H9 (cell line): ENCODE measurements at regions not wholly inside any gene's neighbourhood (a gene's known extent, or its start where the extent isn't known, plus 50 kb on each side); places are given as distances from the start of the nearest gene placed in this dataset.
A peak's percentile ranks its signal among the peaks of the same experiment; 100 is the strongest.
"Not testable (repeated sequence)": the region's sequence is repeated elsewhere in the genome, so short reads cannot be mapped to it uniquely, and the experiment has no call there.

Experiments used
- DNase-seq: peaks from one replicate; pipeline ENCODE4 v3.0.0-alpha.2; 2017
- H2AFZ ChIP-seq: one replicate; pipeline ENCODE4 v1.6.1; 2013; ENCODE audit warnings: mild to moderate bottlenecking, low read length, control low read depth, moderate library complexity
- H2AK5ac ChIP-seq: 2 replicates; pipeline ENCODE4 v1.6.1; 2013; ENCODE audit warnings: low read length, control low read depth, mixed read lengths; ENCODE audit not compliant: insufficient read length
- H2BK120ac ChIP-seq: one replicate; pipeline ENCODE4 v1.6.1; 2013; ENCODE audit warnings: low read depth, mild to moderate bottlenecking, low read length, control low read depth, inconsistent platforms; ENCODE audit not compliant: poor library complexity, severe bottlenecking
- H2BK12ac ChIP-seq: 2 replicates; pipeline ENCODE4 v1.6.1; 2013; ENCODE audit warnings: low read length, control low read depth, mixed read lengths, low read depth; ENCODE audit not compliant: insufficient read length
- H2BK15ac ChIP-seq: 2 replicates; pipeline ENCODE4 v1.6.1; 2013; ENCODE audit warnings: low read depth, low read length, control low read depth
- H2BK20ac ChIP-seq: one replicate; pipeline ENCODE4 v1.6.1; 2013; ENCODE audit warnings: low read depth, mild to moderate bottlenecking, low read length, control low read depth, inconsistent platforms; ENCODE audit not compliant: poor library complexity, severe bottlenecking
- H2BK5ac ChIP-seq: 2 replicates; pipeline ENCODE4 v1.6.1; 2013; ENCODE audit warnings: low read length, control low read depth, mixed read lengths; ENCODE audit not compliant: insufficient read length
- H3K14ac ChIP-seq: 2 replicates; pipeline ENCODE4 v1.6.1; 2013; ENCODE audit warnings: low read length, control low read depth; ENCODE audit not compliant: insufficient read depth
- H3K18ac ChIP-seq: 2 replicates; pipeline ENCODE4 v1.6.1; 2013; ENCODE audit warnings: low read depth, mild to moderate bottlenecking, mixed read lengths, low read length, control low read depth; ENCODE audit not compliant: insufficient read length
- H3K23ac ChIP-seq: 2 replicates; pipeline ENCODE4 v1.6.1; 2013; ENCODE audit warnings: low read length, control low read depth, mixed read lengths, low read depth; ENCODE audit not compliant: insufficient read length
- H3K23me2 ChIP-seq: 2 replicates; pipeline ENCODE4 v1.6.1; 2013; ENCODE audit warnings: low read depth, mild to moderate bottlenecking, mixed read lengths, low read length, control low read depth; ENCODE audit not compliant: insufficient read length, poor library complexity, severe bottlenecking
- H3K27ac ChIP-seq: 2 replicates; pipeline ENCODE4 v1.5.1; 2013; ENCODE audit warnings: low read length, control low read depth, mixed read lengths, low read depth; ENCODE audit not compliant: insufficient read length
- H3K27me3 ChIP-seq: 2 replicates; pipeline ENCODE4 v1.6.1; 2013; ENCODE audit warnings: low read length, control low read depth, inconsistent platforms; ENCODE audit not compliant: insufficient read depth
- H3K4ac ChIP-seq: 2 replicates; pipeline ENCODE4 v1.6.1; 2013; ENCODE audit warnings: low read depth, mild to moderate bottlenecking, control low read depth, inconsistent platforms, low read length, moderate library complexity
- H3K4me1 ChIP-seq: 2 replicates; pipeline ENCODE4 v1.6.1; 2013; ENCODE audit warnings: low read length, control low read depth, inconsistent platforms; ENCODE audit not compliant: insufficient read depth
- H3K4me2 ChIP-seq: 2 replicates; pipeline ENCODE4 v1.6.1; 2013; ENCODE audit warnings: low read length, control low read depth, mixed read lengths; ENCODE audit not compliant: insufficient read length, insufficient read depth
- H3K56ac ChIP-seq: 2 replicates; pipeline ENCODE4 v1.6.1; 2013; ENCODE audit warnings: low read depth, mild to moderate bottlenecking, mixed read lengths, low read length, control low read depth; ENCODE audit not compliant: insufficient read length
- H3K79me1 ChIP-seq: 2 replicates; pipeline ENCODE4 v1.6.1; 2013; ENCODE audit warnings: low read depth, mild to moderate bottlenecking, moderate library complexity, low read length, control low read depth, inconsistent platforms; ENCODE audit not compliant: insufficient read depth, poor library complexity, severe bottlenecking
- H3K79me2 ChIP-seq: 2 replicates; pipeline ENCODE4 v1.6.1; 2013; ENCODE audit warnings: low read length, control low read depth, inconsistent platforms; ENCODE audit not compliant: insufficient read depth
- H3K9ac ChIP-seq: 2 replicates; pipeline ENCODE4 v1.6.1; 2013; ENCODE audit warnings: low read length, control low read depth, mixed read lengths; ENCODE audit not compliant: insufficient read length; ENCODE audit errors: extremely low read depth
- H3K9me3 ChIP-seq: one replicate; pipeline ENCODE4 v1.6.1; 2013; ENCODE audit warnings: low read depth, low read length, inconsistent platforms; ENCODE audit not compliant: control insufficient read depth
- H3T11ph ChIP-seq: one replicate; pipeline ENCODE4 v1.6.1; 2013; ENCODE audit warnings: mild to moderate bottlenecking, low read length, control low read depth, inconsistent platforms
- H4K20me1 ChIP-seq: one replicate; pipeline ENCODE4 v1.6.1; 2013; ENCODE audit not compliant: control insufficient read depth, insufficient read length, insufficient read depth
- H4K5ac ChIP-seq: 2 replicates; pipeline ENCODE4 v1.6.1; 2013; ENCODE audit warnings: low read depth, mild to moderate bottlenecking, mixed read lengths, low read length, control low read depth; ENCODE audit not compliant: insufficient read length
- H4K8ac ChIP-seq: replicated peaks from 2 replicates; pipeline ENCODE4 v1.6.1; 2013; ENCODE audit warnings: low read length, control low read depth, mixed read lengths, low read depth; ENCODE audit not compliant: insufficient read length
- H4K91ac ChIP-seq: 2 replicates; pipeline ENCODE4 v1.6.1; 2013; ENCODE audit warnings: low read depth, mild to moderate bottlenecking, moderate library complexity, mixed read lengths, low read length, control low read depth; ENCODE audit not compliant: insufficient read length
- H3K27ac Mint-ChIP-seq, 3 experiments: 2 replicates in 2 of 3; 3 replicates in 1 of 3; pipeline ENCODE4 v1.8.0; 2020 to 2021; ENCODE audit warnings: mixed read lengths in 3 of 3, mild to moderate bottlenecking in 1 of 3, moderate library complexity in 1 of 3
- H3K27me3 Mint-ChIP-seq: 2 replicates; pipeline ENCODE4 v1.8.0; 2021; ENCODE audit warnings: low read depth, mild to moderate bottlenecking, moderate library complexity, mixed read lengths
- H3K36me3 Mint-ChIP-seq, 3 experiments: 2 replicates in 2 of 3; 3 replicates in 1 of 3; pipeline ENCODE4 v1.8.0; 2020 to 2021; ENCODE audit warnings: low read depth in 3 of 3, mixed read lengths in 3 of 3; ENCODE audit not compliant: insufficient read depth in 1 of 3
- H3K4me1 Mint-ChIP-seq, 2 experiments: 2 replicates each; pipeline ENCODE4 v1.8.0; 2020; ENCODE audit warnings: mixed read lengths in 2 of 2
- H3K4me3 Mint-ChIP-seq, 2 experiments: 2 replicates in 1 of 2; 3 replicates in 1 of 2; pipeline ENCODE4 v1.8.0; 2020 to 2021; ENCODE audit warnings: mild to moderate bottlenecking in 2 of 2, mixed read lengths in 2 of 2, moderate library complexity in 1 of 2
- H3K9me3 Mint-ChIP-seq, 2 experiments: 2 replicates in 1 of 2; 3 replicates in 1 of 2; pipeline ENCODE4 v1.8.0; 2020; ENCODE audit warnings: mild to moderate bottlenecking in 2 of 2, mixed read lengths in 2 of 2, moderate library complexity in 1 of 2
- WGBS: extraction: QIAGEN DNeasy Blood & Tissue Kit; methylation state at CpG from one replicate; pipeline ENCODE4 v1.1.7; 2013; ENCODE audit warnings: missing lambda C conversion rate, low lambda C conversion rate, mixed read lengths; ENCODE audit not compliant: insufficient read length; ENCODE audit errors: extremely low coverage; 5-methylcytosine and 5-hydroxymethylcytosine counted together
- TF ChIP-seq, protein P1 (sequence below): fragments of 200-600 bp; sonication (generic); conservative IDR thresholded peaks from 3 replicates; pipeline ENCODE4 v1.8.0; 2021; ENCODE audit warnings: antibody characterized with exemption, mild to moderate bottlenecking

DNA sequence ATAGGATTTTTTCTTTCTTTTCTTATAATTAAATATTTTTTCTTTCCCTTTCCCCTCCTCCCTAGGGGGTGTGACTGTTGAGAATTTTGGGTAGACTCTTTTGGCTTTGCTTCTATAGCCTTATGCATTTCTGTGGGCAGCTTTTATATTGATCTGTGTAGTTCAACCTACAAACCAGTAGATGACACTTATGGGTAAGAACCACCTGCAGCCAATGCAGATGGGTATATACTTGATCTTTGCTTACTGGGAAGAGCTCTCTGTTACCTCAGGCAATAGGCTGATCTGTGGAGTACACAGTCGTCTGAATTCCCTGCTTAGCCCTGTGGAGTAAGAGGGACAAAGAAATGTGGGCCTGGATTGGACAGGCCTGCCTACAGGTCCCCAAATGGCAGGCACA is 102.7 kb upstream of the STARD4 start:
- Histone ChIP-seq H3K4me2 (no peak overlapping the region), H3K27ac (no peak overlapping the region), H3K4ac (no peak overlapping the region), H4K8ac (no peak overlapping the region), H3K9me3 (no peaks in the 10 kb centered on the region), H2BK12ac (no peak overlapping the region), H3K18ac (no peak overlapping the region), H2AFZ (no peak overlapping the region), H2AK5ac (no peak overlapping the region), H2BK5ac (no peak overlapping the region), H3K79me2 (no peaks in the 10 kb centered on the region), H4K5ac (no peak overlapping the region), H3K23ac (no peak overlapping the region), H2BK20ac (no peak overlapping the region), H4K91ac (no peak overlapping the region), H4K20me1 (no peaks in the 10 kb centered on the region), H2BK120ac (no peak overlapping the region), H3K23me2 (peaks cover 3% of the 10 kb centered on the region), H3K9ac (no peak overlapping the region), H3K4me1 (no peaks in the 10 kb centered on the region), H3K14ac (no peak overlapping the region), H2BK15ac (no peak overlapping the region), H3T11ph (no peak overlapping the region), H3K79me1 (no peaks in the 10 kb centered on the region), H3K56ac (no peak overlapping the region), H3K27me3 (no peaks in the 10 kb centered on the region)
- TF ChIP-seq, protein P1, sequence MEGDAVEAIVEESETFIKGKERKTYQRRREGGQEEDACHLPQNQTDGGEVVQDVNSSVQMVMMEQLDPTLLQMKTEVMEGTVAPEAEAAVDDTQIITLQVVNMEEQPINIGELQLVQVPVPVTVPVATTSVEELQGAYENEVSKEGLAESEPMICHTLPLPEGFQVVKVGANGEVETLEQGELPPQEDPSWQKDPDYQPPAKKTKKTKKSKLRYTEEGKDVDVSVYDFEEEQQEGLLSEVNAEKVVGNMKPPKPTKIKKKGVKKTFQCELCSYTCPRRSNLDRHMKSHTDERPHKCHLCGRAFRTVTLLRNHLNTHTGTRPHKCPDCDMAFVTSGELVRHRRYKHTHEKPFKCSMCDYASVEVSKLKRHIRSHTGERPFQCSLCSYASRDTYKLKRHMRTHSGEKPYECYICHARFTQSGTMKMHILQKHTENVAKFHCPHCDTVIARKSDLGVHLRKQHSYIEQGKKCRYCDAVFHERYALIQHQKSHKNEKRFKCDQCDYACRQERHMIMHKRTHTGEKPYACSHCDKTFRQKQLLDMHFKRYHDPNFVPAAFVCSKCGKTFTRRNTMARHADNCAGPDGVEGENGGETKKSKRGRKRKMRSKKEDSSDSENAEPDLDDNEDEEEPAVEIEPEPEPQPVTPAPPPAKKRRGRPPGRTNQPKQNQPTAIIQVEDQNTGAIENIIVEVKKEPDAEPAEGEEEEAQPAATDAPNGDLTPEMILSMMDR, result no peak
- Mint-ChIP-seq H3K4me1 (no peaks in the 10 kb centered on the region), H3K27me3 (no peaks in the 10 kb centered on the region), H3K9me3 (peaks cover 6 to 12% of the 10 kb centered on the region in 2 experiments; a peak in 4 of 5 replicates), H3K36me3 (peaks cover 0 to 2% (median 2%) of the 10 kb centered on the region in 3 experiments; a peak in 1 of 7 replicates), H3K4me3 (no peak overlapping the region), H3K27ac (peak overlapping the region in 2 of 3 experiments; percentile 66 to 73; a peak in 1 of 7 replicates)
- DNase-seq, result no peak
- WGBS, result no CpG with 5 or more reads among the region's 1 CpG

- DNase-seq, H4K20me1 ChIP-seq, H4K91ac ChIP-seq, H3K27me3 ChIP-seq, H3K27ac Mint-ChIP-seq, H3K14ac ChIP-seq, H2BK20ac ChIP-seq, H3K27ac ChIP-seq, H3K9ac ChIP-seq, H3K27me3 Mint-ChIP-seq, H3K4me1 Mint-ChIP-seq, H2BK15ac ChIP-seq, H3K4me1 ChIP-seq, H3K56ac ChIP-seq, H2BK12ac ChIP-seq, H2AK5ac ChIP-seq, H3K4ac ChIP-seq, H3K4me3 Mint-ChIP-seq, H3K18ac ChIP-seq, H4K5ac ChIP-seq, H3T11ph ChIP-seq, H2AFZ ChIP-seq, H3K9me3 ChIP-seq, H3K4me2 ChIP-seq, H2BK120ac ChIP-seq, H2BK5ac ChIP-seq, H4K8ac ChIP-seq, H3K23ac ChIP-seq, H3K79me2 ChIP-seq, H3K36me3 Mint-ChIP-seq, H3K23me2 ChIP-seq, H3K79me1 ChIP-seq: not testable (repeated sequence)
- WGBS, result no CpG with 5 or more reads among the region's 32 CpGs
- H3K9me3 Mint-ChIP-seq, result peaks cover 10 to 12% of the 10 kb centered on the region in 2 experiments; a peak in 4 of 5 replicates
Observed at GRCh38 chr5:111612013-111612630, 99.8 kb upstream of the STARD4 start.
